ENCODE measurements at regions not wholly inside any gene's neighbourhood (a gene's known extent, or its start where the extent isn't known, plus 50 kb on each side); places are given as distances from the start of the nearest gene placed in this dataset.

DNA sequence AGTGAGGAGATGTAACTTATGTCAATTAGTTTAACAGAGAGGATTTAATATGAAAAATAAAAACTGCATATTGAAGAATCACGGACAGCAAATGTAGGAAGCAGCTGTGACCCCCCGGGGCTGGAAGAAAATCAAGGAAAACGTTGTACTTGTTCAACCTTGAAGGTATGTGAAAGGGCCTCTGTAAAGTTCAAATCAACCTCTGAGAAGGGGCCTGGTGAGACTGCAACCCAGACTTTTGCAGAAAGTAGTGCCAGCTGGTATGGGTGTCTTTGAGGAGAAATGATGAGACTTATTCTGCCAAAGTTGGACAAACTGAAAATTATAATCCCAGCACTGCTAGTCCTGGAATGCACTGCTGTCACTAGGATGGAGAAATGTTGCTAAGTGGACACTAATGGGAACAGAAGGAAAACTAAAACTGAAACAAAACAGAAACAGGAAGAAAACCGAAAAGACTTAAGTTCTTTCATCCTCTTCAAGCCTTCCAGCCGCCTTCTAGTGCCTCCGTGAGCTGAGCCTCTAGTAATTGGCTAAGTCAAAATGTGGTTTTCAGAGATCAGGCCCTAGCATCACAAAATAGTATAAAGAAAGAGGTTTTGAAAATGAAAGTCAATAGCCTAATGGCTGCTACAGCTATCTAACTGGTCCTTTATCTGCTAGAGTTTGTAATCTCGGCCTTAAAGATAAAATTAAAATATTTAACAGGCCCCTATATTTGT, 253.7 kb upstream of the SORCS1 start:
- Histone ChIP-seq H3K4me3 (ENCODE audit: low read depth, low read length) (no peak overlapping the region), H3K36me3 (ENCODE audit: control insufficient read depth, insufficient read depth, low read length) (no peaks in the 10 kb centered on the region)

DNA sequence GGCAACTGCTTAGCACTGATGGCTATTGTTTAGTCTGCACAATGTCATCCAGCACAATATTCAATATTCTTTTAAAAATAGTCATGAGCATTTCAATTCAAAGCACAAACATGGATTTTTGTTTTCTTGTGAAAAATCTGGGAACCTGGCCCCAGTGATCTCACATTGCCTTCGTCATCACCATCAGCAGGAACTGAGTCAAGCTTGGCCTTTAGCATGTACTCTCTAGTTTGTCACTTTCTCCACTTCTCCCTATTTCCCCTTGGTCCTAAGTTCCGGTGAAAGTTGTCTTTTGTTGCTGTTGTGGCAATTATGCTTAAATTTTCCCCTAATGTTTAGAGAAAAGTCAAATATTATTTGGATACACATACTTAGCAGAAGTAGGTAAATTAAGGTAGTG, 252.9 kb upstream of the SORCS1 start:
- no peaks in the 10 kb centered on the region for H3K36me3 ChIP-seq (ENCODE audit: control insufficient read depth, insufficient read depth, low read length)
- H3K9me3 ChIP-seq (ENCODE audit: control insufficient read depth, insufficient read depth, low read length) = no peaks in the 10 kb centered on the region
- no peak overlapping the region for H3K4me3 ChIP-seq (ENCODE audit: low read depth, low read length)
- no peaks in the 10 kb centered on the region for H3K27me3 ChIP-seq (ENCODE audit: control insufficient read depth, insufficient read depth, low read length)
- H3K4me1 ChIP-seq (ENCODE audit: control insufficient read depth, insufficient read depth, low read length) = no peaks in the 10 kb centered on the region
- no peak overlapping the region for H3K9ac ChIP-seq (ENCODE audit: low read depth, low read length)

More for the DNA sequence above, 253.7 kb upstream of the SORCS1 start:
- H3K9ac ChIP-seq (ENCODE audit: low read depth, low read length) = no peak overlapping the region
- no peaks in the 10 kb centered on the region for H3K4me1 ChIP-seq (ENCODE audit: control insufficient read depth, insufficient read depth, low read length)
- H3K27me3 ChIP-seq (ENCODE audit: control insufficient read depth, insufficient read depth, low read length) = no peaks in the 10 kb centered on the region
- no peaks in the 10 kb centered on the region for H3K9me3 ChIP-seq (ENCODE audit: control insufficient read depth, insufficient read depth, low read length)

DNA sequence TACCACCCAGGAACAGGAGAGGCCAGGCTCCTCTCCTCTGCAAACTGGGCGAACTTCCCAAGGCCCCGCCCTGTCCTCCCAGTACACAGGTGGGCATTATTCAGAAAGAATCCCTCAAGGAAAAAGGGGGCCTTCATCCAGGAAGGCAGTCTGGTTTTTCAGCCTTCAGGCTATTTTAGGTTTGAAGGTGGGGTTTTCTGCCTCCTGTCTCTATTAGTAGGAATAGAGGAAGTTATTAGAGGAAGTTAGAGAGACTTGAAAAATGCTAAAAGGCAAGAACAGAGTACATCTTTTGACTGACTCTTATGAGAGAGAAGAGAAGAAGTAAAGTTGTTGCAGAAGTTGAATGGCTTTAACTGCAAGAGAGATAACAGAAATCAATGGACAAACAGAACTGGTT, 250.9 kb upstream of the SORCS1 start:
- Histone ChIP-seq H3K9ac (ENCODE audit: low read depth, low read length) (no peak overlapping the region), H3K36me3 (ENCODE audit: control insufficient read depth, insufficient read depth, low read length) (no peaks in the 10 kb centered on the region), H3K9me3 (ENCODE audit: control insufficient read depth, insufficient read depth, low read length) (no peaks in the 10 kb centered on the region), H3K4me1 (ENCODE audit: control insufficient read depth, insufficient read depth, low read length) (no peaks in the 10 kb centered on the region), H3K27me3 (ENCODE audit: control insufficient read depth, insufficient read depth, low read length) (no peaks in the 10 kb centered on the region), H3K4me3 (ENCODE audit: low read depth, low read length) (no peak overlapping the region)

DNA sequence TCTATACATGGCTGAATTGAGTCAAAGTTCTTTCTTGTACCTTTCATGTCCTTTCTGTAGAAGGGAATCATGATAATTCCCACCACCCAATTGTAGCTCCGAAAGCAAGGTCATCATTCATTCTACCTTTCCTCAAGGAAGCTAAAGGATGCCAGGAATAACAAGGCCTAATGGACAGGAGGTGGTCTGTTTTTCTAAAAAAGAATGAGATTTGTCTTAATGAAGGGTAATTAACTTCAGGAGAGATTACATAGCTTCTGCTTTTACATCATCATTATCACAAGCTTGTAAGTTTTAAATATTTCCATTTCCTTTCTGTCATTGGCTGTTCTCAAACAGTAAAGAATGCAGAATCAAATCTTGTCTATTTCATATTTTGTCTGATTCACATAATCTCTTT, 249.5 kb upstream of the SORCS1 start:
- H3K9ac ChIP-seq (ENCODE audit: low read depth, low read length) = no peak overlapping the region
- no peaks in the 10 kb centered on the region for H3K36me3 ChIP-seq (ENCODE audit: control insufficient read depth, insufficient read depth, low read length)
- H3K4me3 ChIP-seq (ENCODE audit: low read depth, low read length) = no peak overlapping the region
- no peaks in the 10 kb centered on the region for H3K27me3 ChIP-seq (ENCODE audit: control insufficient read depth, insufficient read depth, low read length)
- no peaks in the 10 kb centered on the region for H3K4me1 ChIP-seq (ENCODE audit: control insufficient read depth, insufficient read depth, low read length)
- H3K9me3 ChIP-seq (ENCODE audit: control insufficient read depth, insufficient read depth, low read length) = no peaks in the 10 kb centered on the region

DNA sequence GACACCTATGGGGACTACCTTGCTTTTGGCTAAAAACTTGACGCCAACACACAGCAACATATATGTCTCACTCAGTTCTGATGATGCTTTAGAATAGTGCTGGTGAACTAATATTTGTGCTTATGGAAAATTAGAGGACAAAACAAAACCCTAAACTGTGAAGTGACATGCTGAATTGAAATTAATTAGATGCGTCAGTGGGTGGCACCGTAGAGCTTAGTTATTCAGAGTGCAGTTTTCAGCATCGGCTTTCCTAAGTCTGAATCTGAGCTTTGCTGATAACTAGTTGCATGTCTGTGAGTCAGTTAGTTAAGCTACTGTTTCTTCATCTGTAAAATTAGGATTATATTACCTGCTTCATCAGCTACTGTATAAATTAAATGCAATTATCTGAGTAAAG, 245.0 kb upstream of the SORCS1 start:
- no peaks in the 10 kb centered on the region for H3K36me3 ChIP-seq (ENCODE audit: control insufficient read depth, insufficient read depth, low read length)
- H3K4me1 ChIP-seq (ENCODE audit: control insufficient read depth, insufficient read depth, low read length) = no peaks in the 10 kb centered on the region
- H3K9ac ChIP-seq (ENCODE audit: low read depth, low read length) = no peak overlapping the region
- H3K27me3 ChIP-seq (ENCODE audit: control insufficient read depth, insufficient read depth, low read length) = no peaks in the 10 kb centered on the region
- H3K4me3 ChIP-seq (ENCODE audit: low read depth, low read length) = no peak overlapping the region
- H3K9me3 ChIP-seq (ENCODE audit: control insufficient read depth, insufficient read depth, low read length) = no peaks in the 10 kb centered on the region

DNA sequence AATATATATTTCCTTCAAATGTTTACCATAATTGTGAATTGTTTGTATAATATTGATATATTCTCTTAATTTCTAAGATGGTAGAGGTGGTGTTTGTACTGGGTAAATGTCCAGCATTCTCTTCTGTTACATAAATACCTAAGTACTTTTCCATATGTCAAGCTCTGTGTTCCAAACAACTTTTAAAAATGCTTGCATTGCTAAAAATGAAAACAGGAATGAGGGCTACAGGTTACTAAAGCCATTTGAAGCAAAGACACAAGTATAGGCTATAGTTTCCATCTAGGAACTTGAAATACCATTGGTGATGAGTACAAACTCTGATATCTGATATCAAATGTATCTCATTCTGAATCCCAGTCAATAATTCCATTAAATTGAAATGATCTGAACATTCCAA, 233.6 kb upstream of the SORCS1 start:
- Histone ChIP-seq H3K9ac (ENCODE audit: low read depth, low read length) (no peak overlapping the region), H3K27me3 (ENCODE audit: control insufficient read depth, insufficient read depth, low read length) (no peaks in the 10 kb centered on the region), H3K4me3 (ENCODE audit: low read depth, low read length) (no peak overlapping the region), H3K36me3 (ENCODE audit: control insufficient read depth, insufficient read depth, low read length) (no peaks in the 10 kb centered on the region), H3K4me1 (ENCODE audit: control insufficient read depth, insufficient read depth, low read length) (no peaks in the 10 kb centered on the region), H3K9me3 (ENCODE audit: control insufficient read depth, insufficient read depth, low read length) (no peaks in the 10 kb centered on the region)

DNA sequence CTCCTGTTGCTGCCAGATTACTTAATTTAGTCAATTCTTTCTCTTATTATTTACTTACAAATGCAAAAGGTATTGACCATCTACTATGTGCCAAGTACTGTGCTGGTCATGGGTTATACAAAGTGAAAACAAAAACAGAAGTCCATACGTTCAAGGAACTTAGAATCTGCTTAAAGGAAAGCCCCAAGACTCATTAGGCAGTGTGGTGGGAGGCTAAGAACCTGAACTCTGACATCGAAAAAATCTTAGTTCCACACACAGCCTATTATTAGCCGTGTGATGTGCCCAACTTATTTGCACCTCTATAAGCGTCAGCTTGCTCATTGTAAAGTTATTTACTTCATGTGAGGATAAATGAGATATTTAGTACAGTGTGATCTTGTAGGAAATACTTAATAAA, 227.4 kb upstream of the SORCS1 start:
- Histone ChIP-seq H3K36me3 (ENCODE audit: control insufficient read depth, insufficient read depth, low read length) (no peaks in the 10 kb centered on the region), H3K4me3 (ENCODE audit: low read depth, low read length) (no peak overlapping the region), H3K27me3 (ENCODE audit: control insufficient read depth, insufficient read depth, low read length) (no peaks in the 10 kb centered on the region), H3K9ac (ENCODE audit: low read depth, low read length) (no peak overlapping the region), H3K4me1 (ENCODE audit: control insufficient read depth, insufficient read depth, low read length) (no peaks in the 10 kb centered on the region), H3K9me3 (ENCODE audit: control insufficient read depth, insufficient read depth, low read length) (no peaks in the 10 kb centered on the region)

DNA sequence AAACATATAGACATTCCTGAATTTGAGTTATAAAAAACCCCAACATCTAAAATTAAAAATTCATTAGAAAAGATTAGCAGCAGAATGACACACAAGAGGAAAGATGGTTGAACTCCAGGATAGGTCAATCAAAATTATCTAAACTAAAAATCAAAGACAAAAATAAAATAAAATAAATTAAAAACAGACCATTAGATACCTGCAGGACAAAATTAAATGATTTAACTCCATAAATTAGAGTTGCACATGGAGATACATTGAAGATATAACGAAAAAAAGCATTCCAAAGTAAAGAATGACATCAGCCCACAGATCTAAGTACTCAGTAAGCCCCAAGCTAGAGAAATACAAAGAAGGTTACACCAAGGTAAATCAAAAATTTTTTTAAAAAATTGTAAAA, 226.1 kb upstream of the SORCS1 start:
- no peaks in the 10 kb centered on the region for H3K9me3 ChIP-seq (ENCODE audit: control insufficient read depth, insufficient read depth, low read length)
- H3K4me3 ChIP-seq (ENCODE audit: low read depth, low read length) = no peak overlapping the region
- no peaks in the 10 kb centered on the region for H3K36me3 ChIP-seq (ENCODE audit: control insufficient read depth, insufficient read depth, low read length)
- no peak overlapping the region for H3K9ac ChIP-seq (ENCODE audit: low read depth, low read length)
- no peaks in the 10 kb centered on the region for H3K4me1 ChIP-seq (ENCODE audit: control insufficient read depth, insufficient read depth, low read length)
- no peaks in the 10 kb centered on the region for H3K27me3 ChIP-seq (ENCODE audit: control insufficient read depth, insufficient read depth, low read length)

DNA sequence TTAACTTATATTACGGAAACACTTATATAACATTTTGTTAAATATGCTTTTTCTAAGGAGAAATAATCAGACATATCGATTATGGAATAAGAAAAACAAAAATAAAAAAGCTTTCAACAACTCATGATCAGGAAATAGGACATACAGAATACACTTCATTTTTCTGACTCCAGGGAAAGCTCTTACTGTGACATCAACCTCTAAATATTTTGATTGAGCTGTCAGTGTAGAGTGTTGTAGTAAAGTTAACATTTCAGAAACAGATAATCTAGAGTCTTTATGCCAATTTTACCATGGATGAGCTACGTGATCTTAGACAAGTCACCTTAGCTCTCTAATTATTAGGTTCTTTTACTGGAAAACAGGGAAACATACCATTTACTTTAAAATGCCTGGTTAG, 218.9 kb upstream of the SORCS1 start:
- no peak overlapping the region for H3K9ac ChIP-seq (ENCODE audit: low read depth, low read length)
- H3K36me3 ChIP-seq (ENCODE audit: control insufficient read depth, insufficient read depth, low read length) = no peaks in the 10 kb centered on the region
- H3K4me3 ChIP-seq (ENCODE audit: low read depth, low read length) = no peak overlapping the region
- H3K9me3 ChIP-seq (ENCODE audit: control insufficient read depth, insufficient read depth, low read length) = no peaks in the 10 kb centered on the region
- no peaks in the 10 kb centered on the region for H3K4me1 ChIP-seq (ENCODE audit: control insufficient read depth, insufficient read depth, low read length)
- no peaks in the 10 kb centered on the region for H3K27me3 ChIP-seq (ENCODE audit: control insufficient read depth, insufficient read depth, low read length)

DNA sequence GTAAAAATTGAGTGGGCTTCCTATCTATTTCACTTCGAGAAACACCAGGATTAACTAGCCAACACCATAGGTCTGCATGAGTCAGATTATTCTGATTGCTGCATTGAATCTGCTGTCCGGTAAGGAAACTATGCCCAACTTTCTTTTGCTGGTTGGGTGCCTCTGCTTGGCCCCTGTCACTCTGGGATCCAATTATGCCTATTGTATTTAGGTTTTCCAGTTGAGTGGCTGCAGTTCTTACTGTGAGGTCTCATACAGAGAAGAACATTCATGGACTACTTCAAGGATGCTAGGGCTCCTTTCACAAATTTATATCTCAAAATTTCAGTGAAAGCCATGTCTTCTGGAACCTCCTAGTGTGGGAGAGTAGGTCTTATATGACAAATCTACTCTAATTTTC, 215.1 kb upstream of the SORCS1 start:
- Histone ChIP-seq H3K36me3 (ENCODE audit: control insufficient read depth, insufficient read depth, low read length) (no peaks in the 10 kb centered on the region), H3K27me3 (ENCODE audit: control insufficient read depth, insufficient read depth, low read length) (no peaks in the 10 kb centered on the region), H3K4me1 (ENCODE audit: control insufficient read depth, insufficient read depth, low read length) (no peaks in the 10 kb centered on the region), H3K9ac (ENCODE audit: low read depth, low read length) (no peak overlapping the region), H3K9me3 (ENCODE audit: control insufficient read depth, insufficient read depth, low read length) (no peaks in the 10 kb centered on the region), H3K4me3 (ENCODE audit: low read depth, low read length) (no peak overlapping the region)

DNA sequence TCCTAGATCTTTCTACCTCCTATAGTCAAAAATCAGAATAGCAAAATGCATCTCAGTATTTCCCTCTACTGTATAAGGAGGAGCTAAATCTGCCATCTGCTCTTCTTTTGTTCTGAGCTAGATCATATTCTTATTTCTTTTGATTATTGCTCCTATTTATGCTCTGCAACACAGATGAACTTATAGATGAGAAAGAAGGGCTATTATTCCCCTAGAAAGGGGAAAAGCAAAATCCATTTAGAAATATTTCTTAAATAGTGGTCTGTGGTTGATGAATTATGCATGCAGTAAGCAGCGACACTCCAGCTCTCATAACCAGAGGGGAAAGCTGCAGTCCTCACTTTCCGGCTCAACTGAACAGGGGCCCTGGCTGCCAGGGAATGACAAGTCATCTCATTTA, 207.3 kb upstream of the SORCS1 start:
- Histone ChIP-seq H3K9me3 (ENCODE audit: control insufficient read depth, insufficient read depth, low read length) (no peaks in the 10 kb centered on the region), H3K4me1 (ENCODE audit: control insufficient read depth, insufficient read depth, low read length) (no peaks in the 10 kb centered on the region), H3K9ac (ENCODE audit: low read depth, low read length) (no peak overlapping the region), H3K4me3 (ENCODE audit: low read depth, low read length) (no peak overlapping the region), H3K27me3 (ENCODE audit: control insufficient read depth, insufficient read depth, low read length) (no peaks in the 10 kb centered on the region), H3K36me3 (ENCODE audit: control insufficient read depth, insufficient read depth, low read length) (no peaks in the 10 kb centered on the region)

DNA sequence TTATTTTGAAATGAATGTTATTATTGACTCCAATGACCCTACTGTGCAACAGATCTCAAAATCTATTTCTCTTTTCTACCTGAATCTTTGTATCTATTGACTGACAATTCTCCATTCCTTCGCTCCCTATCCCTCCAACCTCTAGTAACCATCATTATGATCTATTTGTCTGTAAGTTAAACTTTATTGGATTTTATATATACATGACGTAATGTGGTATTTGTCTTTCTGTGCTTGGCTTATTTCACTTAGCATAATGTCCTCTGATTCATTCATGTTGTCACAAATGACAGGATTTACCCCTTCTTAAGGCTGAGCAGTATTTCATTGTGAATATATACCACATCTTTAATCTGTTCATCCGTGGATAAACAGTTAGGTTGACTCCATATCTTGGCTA, 200.4 kb upstream of the SORCS1 start:
- H3K27me3 ChIP-seq (ENCODE audit: control insufficient read depth, insufficient read depth, low read length) = no peaks in the 10 kb centered on the region
- no peaks in the 10 kb centered on the region for H3K9me3 ChIP-seq (ENCODE audit: control insufficient read depth, insufficient read depth, low read length)
- H3K4me1 ChIP-seq (ENCODE audit: control insufficient read depth, insufficient read depth, low read length) = no peaks in the 10 kb centered on the region
- H3K4me3 ChIP-seq (ENCODE audit: low read depth, low read length) = no peak overlapping the region
- no peak overlapping the region for H3K9ac ChIP-seq (ENCODE audit: low read depth, low read length)
- H3K36me3 ChIP-seq (ENCODE audit: control insufficient read depth, insufficient read depth, low read length) = no peaks in the 10 kb centered on the region

Measured in iPS-15b (cell line).